ENCODE measurements at regions not wholly inside any gene's neighbourhood (a gene's known extent, or its start where the extent isn't known, plus 50 kb on each side); places are given as distances from the start of the nearest gene placed in this dataset.

DNA sequence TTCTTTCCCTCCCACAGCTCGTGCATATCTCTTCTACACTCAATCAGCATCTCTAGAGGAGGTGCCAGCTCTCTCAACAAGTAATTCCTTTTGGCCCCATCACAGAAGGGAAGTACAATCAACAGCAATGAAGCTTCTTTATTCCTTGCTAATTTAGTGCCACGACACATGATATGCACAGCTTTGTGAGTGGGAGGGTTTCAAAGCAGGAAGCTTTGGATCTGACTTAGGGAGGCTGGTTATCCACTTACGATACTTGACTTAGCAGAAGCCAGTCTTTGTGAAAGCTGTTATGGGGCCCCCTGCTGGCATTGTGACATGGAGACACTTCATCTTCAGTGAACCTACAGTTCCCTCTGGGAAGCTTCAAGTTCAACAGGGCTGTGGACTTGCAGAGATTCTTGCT, 81.0 kb downstream of the TMEM100 start:
- no peaks in the 10 kb centered on the region for H3K9me3 ChIP-seq (ENCODE audit: control insufficient read depth in 2 of 2, insufficient read depth in 1 of 2, low read length in 1 of 2)
- H3K27ac ChIP-seq (ENCODE audit: low read depth in 1 of 2, low read length in 1 of 2), result no peak overlapping the region
- no peak overlapping the region for H3K4me3 ChIP-seq (ENCODE audit: low read length in 2 of 2)
- peak in 5 of 9 donors; percentile 1 to 40 (median 6) for DNase-seq (ENCODE audit: low read depth in 6 of 9, low spot score in 9 of 9)
- no peaks in the 10 kb centered on the region for H3K36me3 ChIP-seq (ENCODE audit: control insufficient read depth in 2 of 2, insufficient read depth in 2 of 2, low read length in 1 of 2)
- WGBS, result 92% methylated on average over 3 of the region's 3 CpGs
- no peaks in the 10 kb centered on the region for H3K27me3 ChIP-seq (ENCODE audit: control insufficient read depth in 2 of 2, insufficient read depth in 1 of 2, low read length in 1 of 2)
- peaks cover 0 to 4% of the 10 kb centered on the region in 2 donors for H3K4me1 ChIP-seq (ENCODE audit: control insufficient read depth in 2 of 2, insufficient read depth in 2 of 2, low read length in 2 of 2)

DNA sequence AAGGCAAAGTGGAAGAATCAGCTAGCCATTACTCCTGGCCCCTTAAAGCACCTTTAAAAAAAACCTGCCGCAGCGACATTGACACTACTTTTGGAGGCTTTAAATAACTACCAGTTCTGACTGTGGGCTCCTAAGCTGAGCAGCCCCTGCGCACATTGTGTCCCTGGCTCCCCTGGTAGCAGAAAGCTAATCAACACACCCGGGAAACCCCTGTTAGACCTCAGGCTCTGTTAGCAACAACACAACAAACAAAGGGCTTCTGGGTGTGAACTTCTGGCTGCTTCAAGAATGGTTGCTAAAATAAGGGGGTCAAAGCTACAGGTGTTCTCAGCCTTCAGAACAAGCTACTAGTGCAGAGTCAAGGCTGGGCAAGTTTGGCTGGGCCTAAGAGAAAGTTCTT, 83.6 kb downstream of the TMEM100 start:
- no peak overlapping the region for H3K27ac ChIP-seq (ENCODE audit: low read depth in 1 of 2, low read length in 1 of 2)
- H3K4me3 ChIP-seq (ENCODE audit: low read length in 2 of 2), result no peak overlapping the region
- no peaks in the 10 kb centered on the region for H3K27me3 ChIP-seq (ENCODE audit: control insufficient read depth in 2 of 2, insufficient read depth in 1 of 2, low read length in 1 of 2)
- DNase-seq (ENCODE audit: low read depth in 6 of 9, low spot score in 9 of 9), result no peak
- H3K36me3 ChIP-seq (ENCODE audit: control insufficient read depth in 2 of 2, insufficient read depth in 2 of 2, low read length in 1 of 2), result no peaks in the 10 kb centered on the region
- 73% methylated on average over 4 of the region's 4 CpGs for WGBS
- peaks cover 0 to 4% of the 10 kb centered on the region in 2 donors for H3K4me1 ChIP-seq (ENCODE audit: control insufficient read depth in 2 of 2, insufficient read depth in 2 of 2, low read length in 2 of 2)
- H3K9me3 ChIP-seq (ENCODE audit: control insufficient read depth in 2 of 2, insufficient read depth in 1 of 2, low read length in 1 of 2), result no peaks in the 10 kb centered on the region

DNA sequence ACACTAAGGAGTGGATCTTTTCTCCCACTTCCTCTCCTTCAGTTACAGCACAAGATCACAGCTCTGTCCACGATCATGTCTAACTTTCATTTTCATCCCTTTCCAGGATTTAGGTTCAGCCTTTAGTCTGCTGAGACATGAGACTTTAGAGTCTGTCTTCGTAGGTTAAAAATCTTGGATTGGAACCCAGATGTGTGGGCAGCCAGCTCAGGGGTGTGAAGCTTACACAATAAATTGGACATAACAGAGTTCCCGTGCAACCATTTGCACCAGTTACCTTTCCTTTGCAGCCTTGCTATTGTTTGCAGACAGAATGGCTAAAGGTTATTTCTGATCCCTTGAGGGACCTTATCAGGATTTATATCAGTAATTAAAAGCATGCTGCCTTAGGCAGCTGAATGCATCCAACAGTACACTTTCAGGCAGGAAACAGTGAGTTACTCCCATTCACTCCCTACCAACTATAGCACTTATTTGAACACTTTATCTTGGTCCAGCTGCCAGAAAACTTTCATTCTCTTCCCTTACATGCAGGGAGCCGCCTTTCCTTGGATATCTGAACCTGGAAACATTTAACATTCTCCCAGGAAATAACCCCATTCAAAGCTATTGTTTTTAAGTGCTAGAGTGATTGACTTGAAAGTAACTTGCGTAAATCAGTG, 87.3 kb downstream of the TMEM100 start:
- Histone ChIP-seq H3K36me3 (ENCODE audit: control insufficient read depth in 2 of 2, insufficient read depth in 2 of 2, low read length in 1 of 2) (no peaks in the 10 kb centered on the region), H3K27ac (ENCODE audit: low read depth in 1 of 2, low read length in 1 of 2) (no peak overlapping the region), H3K4me1 (ENCODE audit: control insufficient read depth in 2 of 2, insufficient read depth in 2 of 2, low read length in 2 of 2) (no peaks in the 10 kb centered on the region), H3K9me3 (ENCODE audit: control insufficient read depth in 2 of 2, insufficient read depth in 1 of 2, low read length in 1 of 2) (no peaks in the 10 kb centered on the region), H3K27me3 (ENCODE audit: control insufficient read depth in 2 of 2, insufficient read depth in 1 of 2, low read length in 1 of 2) (no peaks in the 10 kb centered on the region), H3K4me3 (ENCODE audit: low read length in 2 of 2) (no peak overlapping the region)
- 68% methylated on average over 5 of the region's 5 CpGs for WGBS
- DNase-seq (ENCODE audit: low read depth in 6 of 9, low spot score in 9 of 9), result no peak

DNA sequence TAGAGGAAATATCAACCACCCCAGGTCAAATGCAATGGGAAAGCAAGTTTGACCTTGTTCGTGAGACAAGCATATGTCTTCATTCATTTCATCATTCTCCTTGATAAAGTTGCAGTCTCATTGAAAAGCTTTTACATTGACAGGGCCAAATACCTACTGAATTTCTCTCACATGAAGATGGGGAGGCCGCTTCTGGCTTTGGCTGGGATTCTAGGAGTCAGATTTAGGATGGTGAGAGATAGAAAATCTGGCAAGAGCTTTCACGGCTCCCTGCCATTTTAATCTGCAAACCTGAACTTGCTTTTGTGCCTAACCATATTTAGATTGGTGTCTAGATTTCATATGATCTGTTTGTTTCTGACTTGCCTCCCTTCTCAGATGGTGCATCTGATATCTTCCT, 88.0 kb downstream of the TMEM100 start:
- 91% methylated on average over 3 of the region's 3 CpGs for WGBS
- no peak overlapping the region for H3K4me3 ChIP-seq (ENCODE audit: low read length in 2 of 2)
- no peak for DNase-seq (ENCODE audit: low read depth in 6 of 9, low spot score in 9 of 9)
- no peaks in the 10 kb centered on the region for H3K4me1 ChIP-seq (ENCODE audit: control insufficient read depth in 2 of 2, insufficient read depth in 2 of 2, low read length in 2 of 2)
- no peaks in the 10 kb centered on the region for H3K36me3 ChIP-seq (ENCODE audit: control insufficient read depth in 2 of 2, insufficient read depth in 2 of 2, low read length in 1 of 2)
- no peaks in the 10 kb centered on the region for H3K9me3 ChIP-seq (ENCODE audit: control insufficient read depth in 2 of 2, insufficient read depth in 1 of 2, low read length in 1 of 2)
- no peak overlapping the region for H3K27ac ChIP-seq (ENCODE audit: low read depth in 1 of 2, low read length in 1 of 2)
- H3K27me3 ChIP-seq (ENCODE audit: control insufficient read depth in 2 of 2, insufficient read depth in 1 of 2, low read length in 1 of 2), result no peaks in the 10 kb centered on the region

DNA sequence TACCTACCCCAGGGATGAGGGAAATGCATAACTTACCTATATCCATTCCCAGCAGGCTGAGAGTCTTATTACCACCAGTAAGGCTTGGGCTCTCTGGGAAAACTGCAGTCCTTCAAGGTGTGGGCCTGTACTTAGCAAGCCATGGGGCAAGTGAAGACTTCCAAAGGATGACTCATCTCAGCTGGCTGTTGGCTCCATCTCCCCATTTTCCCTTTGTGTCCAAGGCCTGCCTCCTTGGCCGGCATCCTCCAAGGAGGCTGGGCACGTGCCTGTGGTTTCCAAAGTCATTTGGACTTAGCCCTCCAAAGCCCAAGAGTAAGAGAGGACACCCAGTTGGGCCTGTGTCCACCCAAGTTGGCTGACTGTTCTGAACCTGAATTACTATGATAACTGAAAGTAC, 89.8 kb downstream of the TMEM100 start:
- DNase-seq (ENCODE audit: low read depth in 6 of 9, low spot score in 9 of 9), result no peak
- 96% methylated on average over 2 of the region's 2 CpGs for WGBS
- Histone ChIP-seq H3K4me3 (ENCODE audit: low read length in 2 of 2) (no peak overlapping the region), H3K27ac (ENCODE audit: low read depth in 1 of 2, low read length in 1 of 2) (no peak overlapping the region), H3K36me3 (ENCODE audit: control insufficient read depth in 2 of 2, insufficient read depth in 2 of 2, low read length in 1 of 2) (no peaks in the 10 kb centered on the region), H3K27me3 (ENCODE audit: control insufficient read depth in 2 of 2, insufficient read depth in 1 of 2, low read length in 1 of 2) (no peaks in the 10 kb centered on the region), H3K4me1 (ENCODE audit: control insufficient read depth in 2 of 2, insufficient read depth in 2 of 2, low read length in 2 of 2) (no peaks in the 10 kb centered on the region), H3K9me3 (ENCODE audit: control insufficient read depth in 2 of 2, insufficient read depth in 1 of 2, low read length in 1 of 2) (no peaks in the 10 kb centered on the region)

DNA sequence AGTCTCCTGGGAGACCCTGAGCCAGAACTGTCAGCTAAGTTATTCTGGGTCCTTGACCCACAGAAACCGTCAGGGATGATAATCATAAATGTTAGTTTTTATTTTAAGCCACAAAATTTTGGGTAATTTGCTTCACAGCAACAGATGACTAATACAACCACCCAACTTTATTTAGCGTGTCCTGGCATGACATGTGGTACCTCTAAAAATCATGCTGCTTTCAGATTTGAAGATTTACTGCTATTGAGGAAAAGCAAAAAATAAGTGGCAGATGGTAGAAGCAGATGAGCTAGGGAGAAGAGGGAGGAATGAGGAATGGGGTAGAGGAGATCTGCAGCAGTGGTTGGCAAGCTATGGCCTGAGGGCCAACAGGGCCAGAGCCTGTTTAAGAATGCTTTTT, 90.4 kb downstream of the TMEM100 start:
- DNase-seq (ENCODE audit: low read depth in 6 of 9, low spot score in 9 of 9), result no peak
- Histone ChIP-seq H3K4me3 (ENCODE audit: low read length in 2 of 2) (no peak overlapping the region), H3K9me3 (ENCODE audit: control insufficient read depth in 2 of 2, insufficient read depth in 1 of 2, low read length in 1 of 2) (no peaks in the 10 kb centered on the region), H3K4me1 (ENCODE audit: control insufficient read depth in 2 of 2, insufficient read depth in 2 of 2, low read length in 2 of 2) (no peaks in the 10 kb centered on the region), H3K36me3 (ENCODE audit: control insufficient read depth in 2 of 2, insufficient read depth in 2 of 2, low read length in 1 of 2) (no peaks in the 10 kb centered on the region), H3K27ac (ENCODE audit: low read depth in 1 of 2, low read length in 1 of 2) (no peak overlapping the region), H3K27me3 (ENCODE audit: control insufficient read depth in 2 of 2, insufficient read depth in 1 of 2, low read length in 1 of 2) (no peaks in the 10 kb centered on the region)
- 90% methylated on average over 2 of the region's 2 CpGs for WGBS

DNA sequence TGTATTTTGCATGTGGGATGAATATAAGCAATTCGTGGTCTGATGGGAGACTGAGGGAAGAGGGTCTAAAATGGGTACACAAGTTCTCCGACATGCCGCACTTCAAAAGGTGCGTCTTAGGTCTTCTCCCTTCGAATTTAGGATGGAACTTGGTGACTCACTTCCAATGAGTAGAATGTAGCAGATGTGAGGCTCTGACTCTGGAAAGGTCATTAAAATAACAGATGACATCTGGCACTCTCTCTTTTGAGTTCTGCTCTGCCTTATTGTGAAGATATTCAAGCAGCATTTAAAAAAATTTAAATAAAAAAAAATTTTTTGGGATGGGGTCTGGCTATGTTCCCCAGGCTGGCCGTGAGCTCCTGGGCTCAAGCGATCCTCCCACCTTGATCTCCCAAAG, 92.7 kb downstream of the TMEM100 start:
- no peak overlapping the region for H3K4me3 ChIP-seq (ENCODE audit: low read length in 2 of 2)
- no peak for DNase-seq (ENCODE audit: low read depth in 6 of 9, low spot score in 9 of 9)
- no peak overlapping the region for H3K27ac ChIP-seq (ENCODE audit: low read depth in 1 of 2, low read length in 1 of 2)
- H3K4me1 ChIP-seq (ENCODE audit: control insufficient read depth in 2 of 2, insufficient read depth in 2 of 2, low read length in 2 of 2), result no peaks in the 10 kb centered on the region
- no peaks in the 10 kb centered on the region for H3K27me3 ChIP-seq (ENCODE audit: control insufficient read depth in 2 of 2, insufficient read depth in 1 of 2, low read length in 1 of 2)
- WGBS, result 96% methylated on average over 7 of the region's 7 CpGs
- no peaks in the 10 kb centered on the region for H3K36me3 ChIP-seq (ENCODE audit: control insufficient read depth in 2 of 2, insufficient read depth in 2 of 2, low read length in 1 of 2)
- no peaks in the 10 kb centered on the region for H3K9me3 ChIP-seq (ENCODE audit: control insufficient read depth in 2 of 2, insufficient read depth in 1 of 2, low read length in 1 of 2)

DNA sequence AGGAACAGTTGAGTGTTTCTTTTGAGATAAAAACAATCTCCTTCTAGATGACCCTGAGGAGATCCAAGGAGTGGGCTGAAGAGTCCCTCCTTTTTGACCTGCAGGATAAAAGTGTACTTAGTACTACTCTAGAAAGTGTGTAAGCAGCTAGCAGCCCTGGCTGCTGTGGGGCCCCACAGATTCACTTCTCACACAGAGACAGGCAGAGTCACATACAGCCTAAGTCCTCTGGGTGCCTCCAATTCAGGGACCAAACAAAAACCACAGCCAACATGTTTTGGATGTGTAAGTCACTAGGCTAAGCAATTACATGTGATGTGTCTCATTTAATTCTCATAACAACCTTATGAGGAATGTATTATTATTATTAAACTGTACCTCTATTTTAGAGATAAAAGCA, 97.1 kb downstream of the TMEM100 start:
- H3K4me3 ChIP-seq (ENCODE audit: low read length in 2 of 2), result no peak overlapping the region
- no peaks in the 10 kb centered on the region for H3K36me3 ChIP-seq (ENCODE audit: control insufficient read depth in 2 of 2, insufficient read depth in 2 of 2, low read length in 1 of 2)
- no peaks in the 10 kb centered on the region for H3K9me3 ChIP-seq (ENCODE audit: control insufficient read depth in 2 of 2, insufficient read depth in 1 of 2, low read length in 1 of 2)
- no peaks in the 10 kb centered on the region for H3K27me3 ChIP-seq (ENCODE audit: control insufficient read depth in 2 of 2, insufficient read depth in 1 of 2, low read length in 1 of 2)
- H3K27ac ChIP-seq (ENCODE audit: low read depth in 1 of 2, low read length in 1 of 2), result no peak overlapping the region
- DNase-seq (ENCODE audit: low read depth in 6 of 9, low spot score in 9 of 9), result no peak
- no peaks in the 10 kb centered on the region for H3K4me1 ChIP-seq (ENCODE audit: control insufficient read depth in 2 of 2, insufficient read depth in 2 of 2, low read length in 2 of 2)

DNA sequence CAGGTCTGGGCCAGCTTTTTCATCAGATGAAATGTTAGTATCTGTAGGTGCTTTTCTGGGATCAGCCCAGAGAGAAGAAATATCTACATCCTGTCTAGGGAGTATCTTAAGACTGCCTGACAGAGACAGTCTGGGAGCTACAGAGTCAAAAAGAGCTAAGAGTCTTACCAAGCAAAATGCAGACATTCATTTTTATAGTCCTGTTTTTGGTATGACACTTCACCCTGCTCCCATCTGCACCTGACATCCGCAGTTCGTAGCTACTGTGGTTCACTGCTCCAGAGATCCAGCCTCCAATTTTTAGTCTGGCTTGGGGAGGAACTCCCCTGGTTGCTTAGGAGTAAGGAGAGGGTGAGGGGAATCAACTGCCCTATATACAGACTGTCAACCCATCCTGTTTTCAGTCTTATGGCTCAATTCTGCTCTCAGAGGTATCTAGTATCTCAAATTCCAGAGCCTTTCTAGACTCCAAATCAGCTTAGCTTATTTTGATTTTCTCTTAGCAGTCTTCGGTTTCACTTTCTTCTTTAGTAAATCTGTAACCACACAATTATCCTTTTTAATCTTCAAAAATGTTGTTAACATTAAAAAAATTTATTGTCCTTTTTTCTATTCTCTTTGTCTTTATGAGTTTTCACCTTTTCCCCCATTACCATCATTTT, 97.8 kb downstream of the TMEM100 start:
- Histone ChIP-seq H3K4me3 (ENCODE audit: low read length in 2 of 2) (no peak overlapping the region), H3K27ac (ENCODE audit: low read depth in 1 of 2, low read length in 1 of 2) (no peak overlapping the region), H3K4me1 (ENCODE audit: control insufficient read depth in 2 of 2, insufficient read depth in 2 of 2, low read length in 2 of 2) (no peaks in the 10 kb centered on the region), H3K27me3 (ENCODE audit: control insufficient read depth in 2 of 2, insufficient read depth in 1 of 2, low read length in 1 of 2) (no peaks in the 10 kb centered on the region), H3K9me3 (ENCODE audit: control insufficient read depth in 2 of 2, insufficient read depth in 1 of 2, low read length in 1 of 2) (no peaks in the 10 kb centered on the region), H3K36me3 (ENCODE audit: control insufficient read depth in 2 of 2, insufficient read depth in 2 of 2, low read length in 1 of 2) (no peaks in the 10 kb centered on the region)
- DNase-seq (ENCODE audit: low read depth in 6 of 9, low spot score in 9 of 9), result no peak
- 93% methylated on average over 3 of the region's 3 CpGs for WGBS

Measured in thymus (tissue), 11 donors.